Activated naive CD4-positive, alpha-beta T cell treated with anti-CD3 and anti-CD28 coated beads, Interleukin-2, amount 50 U/mL, for 72 hours (primary cell): ENCODE measurements at regions not wholly inside any gene's neighbourhood (a gene's known extent, or its start where the extent isn't known, plus 50 kb on each side); places are given as distances from the start of the nearest gene placed in this dataset.

Source experiments
- ATAC-seq, 2 donors: fragments of 150-1000 bp; cut with Tn5 transposase; 2 replicates each; pipeline ENCODE4 v1.10.0; 2021; ENCODE audit warnings: mild to moderate bottlenecking in 2 of 2, moderate library complexity in 2 of 2
- DNase-seq, 2 donors: peaks; one replicate each; pipeline ENCODE4 v3.0.0; 2021 to 2022; ENCODE audit warnings: low spot score in 2 of 2
- H3K27ac Mint-ChIP-seq, 2 donors: one replicate each; pipeline ENCODE4 v1.8.0; 2022; ENCODE audit warnings: mild to moderate bottlenecking in 2 of 2, mixed read lengths in 2 of 2
- H3K36me3 Mint-ChIP-seq, 2 donors: one replicate each; pipeline ENCODE4 v1.8.0; 2022; ENCODE audit warnings: mixed read lengths in 2 of 2
- H3K9me3 Mint-ChIP-seq, 2 donors: one replicate each; pipeline ENCODE4 v1.8.0; 2022; ENCODE audit warnings: mixed read lengths in 2 of 2

- Mint-ChIP-seq H3K27ac (no peak overlapping the region), H3K9me3 (no peaks in the 10 kb centered on the region), H3K36me3 (no peaks in the 10 kb centered on the region)
- DNase-seq: peak in 1 of 2 donors; percentile 13
- no peak for ATAC-seq
These were observed 52.8 kb upstream of the OTOF start for GRCh38 chr2:26530696-26531095.

- no peak for ATAC-seq
- no peaks in the 10 kb centered on the region for H3K36me3 Mint-ChIP-seq
These were observed 52.3 kb upstream of the OTOF start for GRCh38 chr2:26530240-26530540.

GRCh38 chr2:26529406-26530239 is 51.7 kb upstream of the OTOF start:
- Mint-ChIP-seq H3K9me3 (no peaks in the 10 kb centered on the region), H3K36me3 (no peaks in the 10 kb centered on the region), H3K27ac (peak overlapping the region in 1 of 2 donors; percentile 44)
- ATAC-seq (no peak), DNase-seq (peak in 1 of 2 donors; percentile 44)

More at GRCh38 chr2:26530240-26530540, 52.3 kb upstream of the OTOF start:
- Mint-ChIP-seq H3K9me3 (no peaks in the 10 kb centered on the region), H3K27ac (no peak overlapping the region)
- no peak for DNase-seq

- Mint-ChIP-seq H3K27ac (no peak overlapping the region), H3K36me3 (no peaks in the 10 kb centered on the region), H3K9me3 (no peaks in the 10 kb centered on the region)
- ATAC-seq: no peak
- DNase-seq: peak in 1 of 2 donors; percentile 13
These were observed 50.9 kb upstream of the OTOF start for GRCh38 chr2:26528836-26529235.

GRCh38 chr2:26527726-26528585 is 50.0 kb upstream of the OTOF start:
- ATAC-seq (no peak), DNase-seq (peak in 1 of 2 donors; percentile 14)

More at GRCh38 chr2:26527726-26528585, 50.0 kb upstream of the OTOF start:
- Mint-ChIP-seq H3K9me3 (no peaks in the 10 kb centered on the region), H3K27ac (no peak overlapping the region), H3K36me3 (no peaks in the 10 kb centered on the region)
